Hepatocyte (in vitro differentiated cells): ENCODE measurements at regions not wholly inside any gene's neighbourhood (a gene's known extent, or its start where the extent isn't known, plus 50 kb on each side); places are given as distances from the start of the nearest gene placed in this dataset.

Experiments
- DNase-seq: peaks from one replicate; pipeline ENCODE4 v3.0.0-alpha.2; 2016; ENCODE audit warnings: low spot score
- H2AFZ ChIP-seq: fragments of 200-600 bp; sonication (generic); 2 replicates; pipeline ENCODE4 v1.6.0; 2016; ENCODE audit warnings: antibody characterized with exemption, mild to moderate bottlenecking
- H3K27ac ChIP-seq: fragments of 200-600 bp; sonication (generic); 2 replicates; pipeline ENCODE4 v1.5.1; 2016; ENCODE audit warnings: mild to moderate bottlenecking
- H3K27me3 ChIP-seq: fragments of 200-600 bp; sonication (generic); 2 replicates; pipeline ENCODE4 v1.6.1; 2016
- H3K36me3 ChIP-seq: fragments of 200-600 bp; sonication (generic); replicated peaks from 2 replicates; pipeline ENCODE4 v1.5.1; 2016; ENCODE audit warnings: low read depth; ENCODE audit not compliant: insufficient read depth
- H3K4me1 ChIP-seq: fragments of 200-600 bp; sonication (generic); 2 replicates; pipeline ENCODE4 v1.5.1; 2016; ENCODE audit warnings: mild to moderate bottlenecking, moderate library complexity; ENCODE audit not compliant: insufficient read depth
- H3K4me2 ChIP-seq: fragments of 200-600 bp; sonication (generic); 2 replicates; pipeline ENCODE4 v1.6.0; 2016
- H3K4me3 ChIP-seq: fragments of 200-600 bp; sonication (generic); 2 replicates; pipeline ENCODE4 v1.5.1; 2016; ENCODE audit warnings: mild to moderate bottlenecking
- H3K79me2 ChIP-seq: fragments of 200-600 bp; sonication (generic); 2 replicates; pipeline ENCODE4 v1.6.0; 2017; ENCODE audit warnings: mild to moderate bottlenecking
- H3K9me2 ChIP-seq: fragments of 200-600 bp; sonication (generic); replicated peaks from 2 replicates; pipeline ENCODE4 v1.6.0; 2017; ENCODE audit warnings: mild to moderate bottlenecking; ENCODE audit not compliant: insufficient read depth
- H3K9me3 ChIP-seq: fragments of 200-600 bp; sonication (generic); 2 replicates; pipeline ENCODE4 v1.5.1; 2016; ENCODE audit warnings: low read depth, mild to moderate bottlenecking
- H4K20me1 ChIP-seq: fragments of 200-600 bp; sonication (generic); 2 replicates; pipeline ENCODE4 v1.6.0; 2016; ENCODE audit warnings: mild to moderate bottlenecking; ENCODE audit not compliant: insufficient read depth, poor library complexity, severe bottlenecking
- CTCF ChIP-seq: fragments of 200-600 bp; sonication (generic); IDR thresholded peaks from 2 replicates; pipeline ENCODE4 v1.5.1; 2016; ENCODE audit warnings: antibody characterized with exemption, mild to moderate bottlenecking; ENCODE audit not compliant: poor library complexity
- EZH2 ChIP-seq: fragments of 200-600 bp; sonication (generic); IDR thresholded peaks from 2 replicates; pipeline ENCODE4 v1.6.1; 2016; ENCODE audit warnings: antibody characterized with exemption, mild to moderate bottlenecking, borderline replicate concordance
- EZH2phosphoT487 ChIP-seq: fragments of 200-600 bp; sonication (generic); IDR thresholded peaks from one replicate; pipeline ENCODE4 v1.6.1; 2018; ENCODE audit warnings: antibody characterized with exemption, mild to moderate bottlenecking, low read depth, moderate library complexity; ENCODE audit not compliant: unreplicated experiment, severe bottlenecking
- WGBS: methylation state at CpG from one replicate; pipeline ENCODE4 v1.1.6; 2016; ENCODE audit warnings: low lambda C conversion rate; ENCODE audit errors: missing lambda C conversion rate; 5-methylcytosine and 5-hydroxymethylcytosine counted together

GRCh38 chr6:18048953-18049630 lies 61.7 kb upstream of the KIF13A start:
- no peak overlapping the region for H2AFZ ChIP-seq
- H3K27me3 ChIP-seq, result no peaks in the 10 kb centered on the region
- no peaks in the 10 kb centered on the region for H3K79me2 ChIP-seq
- H3K9me2 ChIP-seq, result no peaks in the 10 kb centered on the region
- no peak for DNase-seq
- no peak overlapping the region for H3K4me3 ChIP-seq
- WGBS, result 85% methylated on average over 4 of the region's 4 CpGs
- no peak overlapping the region for H3K27ac ChIP-seq
- no peaks in the 10 kb centered on the region for H3K36me3 ChIP-seq
- no peak for TF ChIP-seq EZH2
- TF ChIP-seq CTCF, result no peak
- H3K4me1 ChIP-seq, result peaks cover 8% of the 10 kb centered on the region
- no peak overlapping the region for H3K4me2 ChIP-seq
- H3K9me3 ChIP-seq, result no peaks in the 10 kb centered on the region
- no peaks in the 10 kb centered on the region for H4K20me1 ChIP-seq

GRCh38 chr6:18047406-18047805 lies 60.0 kb upstream of the KIF13A start:
- TF ChIP-seq EZH2 (no peak), CTCF (no peak), EZH2phosphoT487 (no peak)

GRCh38 chr6:18045507-18045906 lies 58.1 kb upstream of the KIF13A start:
- DNase-seq, result no peak
- H3K27me3 ChIP-seq, result no peaks in the 10 kb centered on the region
- no peaks in the 10 kb centered on the region for H4K20me1 ChIP-seq
- no peaks in the 10 kb centered on the region for H3K79me2 ChIP-seq
- H3K4me1 ChIP-seq, result no peaks in the 10 kb centered on the region
- no peaks in the 10 kb centered on the region for H3K9me3 ChIP-seq
- H3K27ac ChIP-seq, result no peak overlapping the region
- no peaks in the 10 kb centered on the region for H3K9me2 ChIP-seq
- no peak for TF ChIP-seq EZH2
- no peak for TF ChIP-seq EZH2phosphoT487
- no peak for TF ChIP-seq CTCF
- no peak overlapping the region for H2AFZ ChIP-seq
- no peaks in the 10 kb centered on the region for H3K36me3 ChIP-seq
- no peak overlapping the region for H3K4me3 ChIP-seq
- no peak overlapping the region for H3K4me2 ChIP-seq

More at GRCh38 chr6:18047406-18047805, 60.0 kb upstream of the KIF13A start:
- no peak for DNase-seq
- Histone ChIP-seq H3K9me2 (no peaks in the 10 kb centered on the region), H3K4me2 (no peak overlapping the region), H3K79me2 (no peaks in the 10 kb centered on the region), H3K4me3 (no peak overlapping the region), H3K36me3 (no peaks in the 10 kb centered on the region), H3K9me3 (no peaks in the 10 kb centered on the region), H4K20me1 (no peaks in the 10 kb centered on the region), H3K27me3 (no peaks in the 10 kb centered on the region), H3K27ac (no peak overlapping the region), H2AFZ (no peak overlapping the region), H3K4me1 (no peaks in the 10 kb centered on the region)
- WGBS, result 96% methylated on average over 2 of the region's 2 CpGs
